Adrenal gland (tissue), 9 donors: ENCODE measurements at regions not wholly inside any gene's neighbourhood (a gene's known extent, or its start where the extent isn't known, plus 50 kb on each side); places are given as distances from the start of the nearest gene placed in this dataset.
"Not testable (repeated sequence)": the region's sequence is repeated elsewhere in the genome, so short reads cannot be mapped to it uniquely, and the experiment has no call there.

Source experiments
- DNase-seq, 7 donors: peaks; one replicate each; pipeline ENCODE4 v3.0.0-alpha.2; 2019 to 2020
- H3K27ac ChIP-seq, 5 donors: fragments of 200-600 bp; sonication (generic) in 4 of 5; 1 replicate in 3 of 5; 2 replicates in 2 of 5; pipeline versions ENCODE4 v1.5.1 to v1.8.0; 2016 to 2020; ENCODE audit warnings: mild to moderate bottlenecking in 1 of 5
- H3K27me3 ChIP-seq: fragments of 200-600 bp; 2 replicates; pipeline ENCODE4 v1.8.0; 2021
- H3K36me3 ChIP-seq, 2 donors: fragments of 200-600 bp; replicated peaks in 1 of 2; 1 replicate in 1 of 2; 2 replicates in 1 of 2; pipeline versions ENCODE4 v1.5.1 to v1.8.0; 2018 to 2022
- H3K4me1 ChIP-seq, 2 donors: fragments of 200-600 bp; replicated peaks in 1 of 2; 1 replicate in 1 of 2; 2 replicates in 1 of 2; pipeline versions ENCODE4 v1.5.1 to v1.8.0; 2018 to 2021
- H3K4me3 ChIP-seq, 4 donors: fragments of 200-600 bp; sonication (generic) in 3 of 4; one replicate each; pipeline ENCODE4 v1.5.1; 2016 to 2018
- H3K9me3 ChIP-seq, 3 donors: fragments of 200-600 bp; sonication (generic) in 1 of 3; replicated peaks in 1 of 3; 1 replicate in 2 of 3; 2 replicates in 1 of 3; pipeline versions ENCODE4 v1.5.1 to v1.8.0; 2016 to 2021
- POLR2A ChIP-seq, 2 donors: fragments of 450-650 bp; IDR thresholded peaks; one replicate each; pipeline ENCODE4 v1.6.1; 2017; ENCODE audit warnings: antibody characterized with exemption in 2 of 2, mild to moderate bottlenecking in 2 of 2, moderate library complexity in 1 of 2
- WGBS, 4 donors: extraction: QIAGEN DNeasy Blood & Tissue Kit in 2 of 4; methylation state at CpG; one replicate each; pipeline versions ENCODE4 v1.1.5 to v1.1.7; 2013 to 2017; 5-methylcytosine and 5-hydroxymethylcytosine counted together
- intact Hi-C, 2 donors: fragments of 100-400 bp; cut with DNase I; formaldehyde crosslinking; loops; one replicate each; pipeline versions ENCODE4 v1.14.1 to v1.15.0; 2022 to 2023
- TF ChIP-seq, protein P1 (sequence below), 6 experiments: fragments of 450-650 bp in 4 of 6; fragments of 200-600 bp in 2 of 6; sonication (generic) in 1 of 6; IDR thresholded peaks; 1 replicate in 5 of 6; 2 replicates in 1 of 6; pipeline versions ENCODE4 v1.5.1 to v1.8.0; 2016 to 2021; ENCODE audit warnings: antibody characterized with exemption in 6 of 6, mild to moderate bottlenecking in 2 of 6, moderate library complexity in 1 of 6
- donor health status: healthy with polysubstance abuse.
- donor health status: Bipolar disorder and iron deficiency.
- donor health status: DM: yes; HTN: yes; CAD: no.
- donor health status: DM: no; HTN: no; CAD: no.
- donor health status: DM: no; HTN: no; CAD: no.

DNA sequence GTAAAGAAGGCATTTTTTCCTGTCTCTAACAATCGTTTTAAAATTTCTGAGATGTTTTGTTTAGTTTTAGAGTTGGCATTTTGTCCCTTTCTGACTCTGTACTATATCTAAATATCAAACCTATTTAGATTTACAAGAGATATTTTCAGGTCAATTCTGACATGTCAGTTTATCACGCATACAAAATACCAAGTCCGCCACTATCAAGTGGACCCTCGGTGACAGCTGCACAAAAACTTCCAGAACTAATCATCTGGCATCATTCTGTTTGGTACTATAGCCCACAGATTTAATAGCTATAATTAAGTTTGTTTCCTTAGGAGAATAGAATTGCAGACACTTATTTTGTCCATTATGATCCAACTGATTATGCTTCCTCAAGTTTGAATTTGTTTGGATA is 1278.2 kb downstream of the CDH12 start:
- TF ChIP-seq, protein P1, sequence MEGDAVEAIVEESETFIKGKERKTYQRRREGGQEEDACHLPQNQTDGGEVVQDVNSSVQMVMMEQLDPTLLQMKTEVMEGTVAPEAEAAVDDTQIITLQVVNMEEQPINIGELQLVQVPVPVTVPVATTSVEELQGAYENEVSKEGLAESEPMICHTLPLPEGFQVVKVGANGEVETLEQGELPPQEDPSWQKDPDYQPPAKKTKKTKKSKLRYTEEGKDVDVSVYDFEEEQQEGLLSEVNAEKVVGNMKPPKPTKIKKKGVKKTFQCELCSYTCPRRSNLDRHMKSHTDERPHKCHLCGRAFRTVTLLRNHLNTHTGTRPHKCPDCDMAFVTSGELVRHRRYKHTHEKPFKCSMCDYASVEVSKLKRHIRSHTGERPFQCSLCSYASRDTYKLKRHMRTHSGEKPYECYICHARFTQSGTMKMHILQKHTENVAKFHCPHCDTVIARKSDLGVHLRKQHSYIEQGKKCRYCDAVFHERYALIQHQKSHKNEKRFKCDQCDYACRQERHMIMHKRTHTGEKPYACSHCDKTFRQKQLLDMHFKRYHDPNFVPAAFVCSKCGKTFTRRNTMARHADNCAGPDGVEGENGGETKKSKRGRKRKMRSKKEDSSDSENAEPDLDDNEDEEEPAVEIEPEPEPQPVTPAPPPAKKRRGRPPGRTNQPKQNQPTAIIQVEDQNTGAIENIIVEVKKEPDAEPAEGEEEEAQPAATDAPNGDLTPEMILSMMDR (IDR thresholded peaks at IDR 0.05): no peak
- no peak for TF ChIP-seq POLR2A (IDR thresholded peaks at IDR 0.05)
- intact Hi-C loops: no loop called here
- WGBS, 4 donors: 83 to 86% (median 85%) methylated on average over 4 of the region's 4 CpGs

GRCh38 chr5:21574438-21574837 is 1278.7 kb downstream of the CDH12 start:
- 66 to 80% (median 73%) methylated on average over 4 of the region's 4 CpGs for WGBS, 4 donors
- no peak overlapping the region for H3K4me3 ChIP-seq
- no peaks in the 10 kb centered on the region for H3K9me3 ChIP-seq
- no peak overlapping the region for H3K27ac ChIP-seq
- no peaks in the 10 kb centered on the region for H3K27me3 ChIP-seq
- DNase-seq: no peak
- intact Hi-C loops: no loop called here
- no peaks in the 10 kb centered on the region for H3K36me3 ChIP-seq
- TF ChIP-seq, protein P1 (IDR thresholded peaks at IDR 0.05): no peak
- no peaks in the 10 kb centered on the region for H3K4me1 ChIP-seq

More for the DNA sequence above, 1278.2 kb downstream of the CDH12 start:
- no peak overlapping the region for H3K4me3 ChIP-seq
- H3K4me1 ChIP-seq: no peaks in the 10 kb centered on the region
- no peaks in the 10 kb centered on the region for H3K9me3 ChIP-seq
- H3K36me3 ChIP-seq: no peaks in the 10 kb centered on the region
- DNase-seq: no peak
- no peak overlapping the region for H3K27ac ChIP-seq
- no peaks in the 10 kb centered on the region for H3K27me3 ChIP-seq

DNA sequence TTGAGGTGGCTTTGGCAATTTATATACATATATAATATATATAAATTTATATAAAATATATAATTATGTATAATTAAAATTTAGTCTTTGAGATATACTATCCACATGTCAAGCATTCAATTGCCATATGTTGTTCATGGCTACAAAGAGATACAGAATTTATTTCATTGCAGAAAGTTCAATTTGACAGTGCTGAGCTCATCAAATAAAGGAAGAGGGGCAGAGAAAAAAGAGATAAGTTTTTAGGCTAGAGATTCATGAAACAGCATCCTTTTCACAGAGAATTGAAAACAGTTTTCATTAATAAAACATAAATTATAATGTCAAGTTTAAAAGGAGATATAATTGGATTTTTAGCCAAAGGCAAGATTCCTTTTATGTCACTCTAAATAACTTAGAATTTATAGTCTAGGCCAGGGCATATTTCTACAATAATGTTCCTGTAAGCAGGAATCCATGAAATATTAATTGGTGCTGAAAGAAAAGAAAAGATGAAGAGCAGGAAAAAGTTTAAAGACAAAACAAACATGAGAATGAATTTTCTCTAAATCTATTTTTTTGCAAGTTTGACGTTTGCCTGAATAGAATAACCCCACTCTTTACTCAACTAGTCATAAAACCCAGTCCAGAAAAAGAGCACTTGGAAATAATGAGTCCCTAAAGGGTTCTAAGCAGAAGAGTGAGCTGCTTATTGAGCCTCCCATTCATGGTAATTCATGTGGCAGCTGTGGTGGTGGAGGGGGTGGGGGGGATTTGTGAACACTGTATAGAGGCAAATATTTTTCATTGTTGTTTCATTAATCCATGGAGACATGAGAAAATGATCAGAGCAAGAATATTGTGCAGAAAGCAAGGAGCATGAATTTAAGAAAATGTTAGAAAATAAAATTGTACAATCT is 1279.5 kb downstream of the CDH12 start:
- TF ChIP-seq POLR2A (IDR thresholded peaks at IDR 0.05): no peak
- TF ChIP-seq, protein P1 (IDR thresholded peaks at IDR 0.05): no peak
- intact Hi-C loops: no loop called here
- Histone ChIP-seq H3K4me1 (no peaks in the 10 kb centered on the region), H3K27me3 (no peaks in the 10 kb centered on the region), H3K36me3 (no peaks in the 10 kb centered on the region), H3K27ac (no peak overlapping the region), H3K9me3 (no peaks in the 10 kb centered on the region), H3K4me3 (no peak overlapping the region)
- WGBS, 4 donors: 66 to 84% (median 72%) methylated on average over 1 of the region's 1 CpG
- no peak for DNase-seq

GRCh38 chr5:21571196-21571595 is 1281.9 kb downstream of the CDH12 start:
- H3K4me1 ChIP-seq, H3K27me3 ChIP-seq, H3K4me3 ChIP-seq, H3K27ac ChIP-seq, intact Hi-C loops, H3K36me3 ChIP-seq, DNase-seq, H3K9me3 ChIP-seq: not testable (repeated sequence)
- 78 to 82% (median 80%) methylated on average over 1 of the region's 1 CpG for WGBS, 4 donors

DNA sequence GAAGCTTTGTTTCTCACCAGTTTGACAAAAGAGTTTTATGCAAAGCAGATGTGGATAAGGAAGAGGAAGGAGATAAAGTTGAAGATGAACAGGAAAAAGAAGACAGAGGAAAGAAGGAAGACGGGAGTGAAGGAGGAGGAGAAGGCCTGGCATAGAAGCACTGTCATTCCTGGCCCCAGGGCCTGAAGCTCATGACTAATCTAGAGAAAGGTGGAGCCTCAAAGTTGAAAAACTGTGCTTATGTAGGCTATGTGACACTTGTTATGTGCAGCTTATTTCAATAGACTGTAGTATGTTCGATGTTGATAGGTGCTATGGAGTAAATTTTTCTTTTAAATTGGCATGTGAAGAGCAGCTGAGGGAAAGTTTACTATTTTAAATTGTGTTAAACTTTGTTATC is 1294.0 kb downstream of the CDH12 start:
- WGBS, 4 donors: 85 to 94% (median 90%) methylated on average over 2 of the region's 2 CpGs

GRCh38 chr5:21552263-21552662 is 1300.9 kb downstream of the CDH12 start:
- 90 to 100% (median 94%) methylated on average over 2 of the region's 3 CpGs for WGBS, 4 donors
- DNase-seq, H3K27me3 ChIP-seq, H3K4me3 ChIP-seq, H3K36me3 ChIP-seq, H3K9me3 ChIP-seq, H3K27ac ChIP-seq, H3K4me1 ChIP-seq, intact Hi-C loops: not testable (repeated sequence)

More for the DNA sequence above, 1294.0 kb downstream of the CDH12 start:
- H3K4me1 ChIP-seq, H3K36me3 ChIP-seq, DNase-seq, H3K9me3 ChIP-seq, H3K27me3 ChIP-seq, intact Hi-C loops, H3K27ac ChIP-seq, H3K4me3 ChIP-seq: not testable (repeated sequence)

DNA sequence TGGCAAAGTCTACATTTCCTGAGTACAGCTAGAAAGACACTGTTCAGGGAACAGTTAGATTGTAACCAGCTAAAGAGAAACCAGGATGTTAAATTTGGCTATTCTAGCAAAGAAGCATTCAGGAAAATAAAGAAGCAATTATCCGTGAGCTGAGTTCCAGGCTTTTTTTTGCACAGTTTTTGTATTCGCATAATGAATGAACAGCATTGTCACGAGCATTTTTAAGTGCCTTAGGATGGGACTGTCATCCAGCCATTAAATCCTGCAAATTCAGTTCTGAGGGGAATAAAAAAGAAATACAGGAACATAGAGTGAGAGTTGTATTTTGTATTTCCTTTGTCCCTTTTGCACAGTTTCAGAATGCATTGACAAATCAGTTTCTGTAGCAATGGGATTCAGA is 1302.2 kb downstream of the CDH12 start:
- H3K9me3 ChIP-seq, intact Hi-C loops, H3K27ac ChIP-seq, H3K4me1 ChIP-seq, DNase-seq, H3K36me3 ChIP-seq, H3K4me3 ChIP-seq, H3K27me3 ChIP-seq: not testable (repeated sequence)
- WGBS, 4 donors: 90 to 99% (median 92%) methylated on average over 3 of the region's 3 CpGs

GRCh38 chr5:21547656-21548055 is 1305.5 kb downstream of the CDH12 start:
- DNase-seq, H3K27me3 ChIP-seq, H3K4me1 ChIP-seq, H3K9me3 ChIP-seq, H3K27ac ChIP-seq, H3K4me3 ChIP-seq, intact Hi-C loops, H3K36me3 ChIP-seq: not testable (repeated sequence)
- 90 to 97% (median 94%) methylated on average over 2 of the region's 2 CpGs for WGBS, 4 donors
